ENCODE measurements at regions not wholly inside any gene's neighbourhood (a gene's known extent, or its start where the extent isn't known, plus 50 kb on each side); places are given as distances from the start of the nearest gene placed in this dataset.

GRCh38 chr12:124171231-124171979 is 123.5 kb upstream of the RFLNA start:
- peaks cover 13% of the 10 kb centered on the region for H3K4me1 ChIP-seq (ENCODE audit: control insufficient read depth, extremely low read depth, insufficient read depth, low read length)
- peaks cover 2% of the 10 kb centered on the region for H3K9me1 ChIP-seq (ENCODE audit: control insufficient read depth, extremely low read depth, insufficient read depth, low read length)
- no peak overlapping the region for H3K4me2 ChIP-seq (ENCODE audit: control insufficient read depth, extremely low read depth, insufficient read depth, low read depth, low read length)
- FAIRE-seq (peak; percentile 26), DNase-seq (ENCODE audit: low read depth, low spot score) (no peak)
- no peaks in the 10 kb centered on the region for H3K9me3 ChIP-seq (ENCODE audit: control insufficient read depth, low read depth, low read length)
- no peaks in the 10 kb centered on the region for H3K79me2 ChIP-seq (ENCODE audit: control insufficient read depth, insufficient read depth, low read length)
- no peak overlapping the region for H3K9ac ChIP-seq (ENCODE audit: control insufficient read depth, extremely low read depth, insufficient read depth, low read length)
- H3K27me3 ChIP-seq (ENCODE audit: control insufficient read depth, extremely low read depth, insufficient read depth, low read length) = no peaks in the 10 kb centered on the region
- no peak overlapping the region for H3K27ac ChIP-seq (ENCODE audit: control insufficient read depth, insufficient read depth, low read length)
- H4K20me1 ChIP-seq (ENCODE audit: control insufficient read depth, extremely low read depth, insufficient read depth, low read length) = no peaks in the 10 kb centered on the region
- H2AFZ ChIP-seq (ENCODE audit: control insufficient read depth, low read length) = no peak overlapping the region
- H3K36me3 ChIP-seq (ENCODE audit: control insufficient read depth in 2 of 2, extremely low read depth in 1 of 2, insufficient read depth in 2 of 2, low read length in 2 of 2) = no peaks in the 10 kb centered on the region
- TF ChIP-seq CTCF (optimal IDR thresholded peaks at IDR 0.05 in 1 of 3, IDR thresholded peaks at IDR 0.05 in 1 of 3, conservative IDR thresholded peaks at IDR 0.05 in 1 of 3; ENCODE audit: extremely low read depth in 1 of 3, insufficient read depth in 2 of 3, low read length in 3 of 3) = no peak
- no peak for TF ChIP-seq EZH2 (IDR thresholded peaks at IDR 0.05; ENCODE audit: low read length)
- dilution Hi-C loops (cut with MboI; ENCODE audit: extremely low pct_ligation_motif_present, low sequenced_read_pairs) = no loop called here
- H3K4me3 ChIP-seq (ENCODE audit: control insufficient read depth in 2 of 3, extremely low read depth in 1 of 3, insufficient read depth in 2 of 3, low read depth in 1 of 3, low read length in 3 of 3) = no peak overlapping the region

DNA sequence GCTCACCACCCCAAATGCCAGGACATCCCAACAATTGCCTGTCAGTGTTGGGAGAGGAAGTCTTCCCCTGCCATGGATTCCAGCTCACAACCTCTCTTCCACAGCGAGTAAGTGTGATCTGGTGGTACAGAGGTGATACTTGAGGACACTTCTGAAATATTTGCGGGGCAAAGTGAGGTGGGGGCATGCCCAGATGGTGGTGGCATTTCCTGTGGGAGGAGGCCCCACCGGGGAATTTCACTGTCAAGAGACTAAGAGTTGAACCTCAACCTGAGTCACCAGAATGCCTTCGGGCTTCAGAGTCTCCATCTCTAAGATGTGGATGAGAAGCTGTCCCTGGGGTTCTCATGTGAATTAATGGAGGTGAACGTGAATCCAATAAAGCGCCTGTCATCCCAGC is 122.3 kb upstream of the RFLNA start:
- dilution Hi-C loops (cut with MboI; ENCODE audit: extremely low pct_ligation_motif_present, low sequenced_read_pairs) = no loop called here
- Histone ChIP-seq H3K9me1 (ENCODE audit: control insufficient read depth, extremely low read depth, insufficient read depth, low read length) (peaks cover 2% of the 10 kb centered on the region), H3K4me3 (ENCODE audit: control insufficient read depth in 2 of 3, extremely low read depth in 1 of 3, insufficient read depth in 2 of 3, low read depth in 1 of 3, low read length in 3 of 3) (no peak overlapping the region), H3K27me3 (ENCODE audit: control insufficient read depth, extremely low read depth, insufficient read depth, low read length) (no peaks in the 10 kb centered on the region), H2AFZ (ENCODE audit: control insufficient read depth, low read length) (no peak overlapping the region), H3K79me2 (ENCODE audit: control insufficient read depth, insufficient read depth, low read length) (no peaks in the 10 kb centered on the region), H3K4me1 (ENCODE audit: control insufficient read depth, extremely low read depth, insufficient read depth, low read length) (peaks cover 13% of the 10 kb centered on the region), H3K9me3 (ENCODE audit: control insufficient read depth, low read depth, low read length) (no peaks in the 10 kb centered on the region), H3K27ac (ENCODE audit: control insufficient read depth, insufficient read depth, low read length) (peak overlapping the region; percentile 33), H3K36me3 (ENCODE audit: control insufficient read depth in 2 of 2, extremely low read depth in 1 of 2, insufficient read depth in 2 of 2, low read length in 2 of 2) (no peaks in the 10 kb centered on the region), H3K4me2 (ENCODE audit: control insufficient read depth, extremely low read depth, insufficient read depth, low read depth, low read length) (peak overlapping the region; percentile 43), H4K20me1 (ENCODE audit: control insufficient read depth, extremely low read depth, insufficient read depth, low read length) (no peaks in the 10 kb centered on the region), H3K9ac (ENCODE audit: control insufficient read depth, extremely low read depth, insufficient read depth, low read length) (no peak overlapping the region)
- FAIRE-seq (peak; percentile 86), DNase-seq (ENCODE audit: low read depth, low spot score) (peak; percentile 45)
- TF ChIP-seq EZH2 (IDR thresholded peaks at IDR 0.05; ENCODE audit: low read length) (no peak), CTCF (optimal IDR thresholded peaks at IDR 0.05 in 1 of 3, IDR thresholded peaks at IDR 0.05 in 1 of 3, conservative IDR thresholded peaks at IDR 0.05 in 1 of 3; ENCODE audit: extremely low read depth in 1 of 3, insufficient read depth in 2 of 3, low read length in 3 of 3) (no peak)

Measured in keratinocyte (primary cell).